Mesendoderm (in vitro differentiated cells): ENCODE measurements at regions not wholly inside any gene's neighbourhood (a gene's known extent, or its start where the extent isn't known, plus 50 kb on each side); places are given as distances from the start of the nearest gene placed in this dataset.
A peak's percentile ranks its signal among the peaks of the same experiment; 100 is the strongest.

ENCODE experiments used
- DNase-seq: peaks from one replicate; pipeline ENCODE4 v3.0.0; 2013
- H2AK5ac ChIP-seq: 2 replicates; pipeline ENCODE4 v1.6.1; 2013; ENCODE audit warnings: low read length, inconsistent platforms
- H2BK120ac ChIP-seq: 2 replicates; pipeline ENCODE4 v1.6.1; 2013; ENCODE audit warnings: low read depth, mild to moderate bottlenecking, low read length, moderate library complexity, mixed read lengths
- H2BK15ac ChIP-seq: replicated peaks from 2 replicates; pipeline ENCODE4 v1.6.1; 2013; ENCODE audit warnings: low read depth, mild to moderate bottlenecking, moderate library complexity
- H2BK5ac ChIP-seq: 2 replicates; pipeline ENCODE4 v1.6.1; 2013; ENCODE audit warnings: low read length, inconsistent platforms
- H3K18ac ChIP-seq: 2 replicates; pipeline ENCODE4 v1.6.1; 2013; ENCODE audit warnings: mild to moderate bottlenecking, low read length, mixed read lengths
- H3K23ac ChIP-seq: one replicate; pipeline ENCODE4 v1.6.1; 2013; ENCODE audit warnings: low read length
- H3K27ac ChIP-seq: 2 replicates; pipeline ENCODE4 v1.5.1; 2013; ENCODE audit warnings: low read depth, mild to moderate bottlenecking, inconsistent platforms, low read length, moderate library complexity
- H3K27me3 ChIP-seq: 2 replicates; pipeline ENCODE4 v1.6.1; 2013; ENCODE audit warnings: low read length, control low read depth, mild to moderate bottlenecking, inconsistent platforms; ENCODE audit not compliant: insufficient read depth, poor library complexity
- H3K36me3 ChIP-seq: 2 replicates; pipeline ENCODE4 v1.6.1; 2013; ENCODE audit warnings: low read length, inconsistent platforms; ENCODE audit not compliant: control insufficient read depth, insufficient read depth
- H3K4ac ChIP-seq: one replicate; pipeline ENCODE4 v1.6.1; 2013; ENCODE audit warnings: low read depth, mild to moderate bottlenecking, low read length, moderate library complexity
- H3K4me1 ChIP-seq: 2 replicates; pipeline ENCODE4 v1.6.1; 2013; ENCODE audit warnings: low read depth, low read length, inconsistent platforms; ENCODE audit not compliant: control insufficient read depth
- H3K4me2 ChIP-seq: 2 replicates; pipeline ENCODE4 v1.6.1; 2013; ENCODE audit warnings: low read length
- H3K4me3 ChIP-seq: 2 replicates; pipeline ENCODE4 v1.5.1; 2013; ENCODE audit warnings: mild to moderate bottlenecking, low read length
- H3K56ac ChIP-seq: one replicate; pipeline ENCODE4 v1.6.1; 2013; ENCODE audit warnings: low read length
- H3K79me1 ChIP-seq: 2 replicates; pipeline ENCODE4 v1.6.1; 2013; ENCODE audit warnings: low read length, inconsistent platforms
- H3K79me2 ChIP-seq: 2 replicates; pipeline ENCODE4 v1.6.1; 2013; ENCODE audit warnings: mild to moderate bottlenecking, low read length; ENCODE audit not compliant: control insufficient read depth, insufficient read depth
- H3K9ac ChIP-seq: 2 replicates; pipeline ENCODE4 v1.6.1; 2013; ENCODE audit warnings: low read length, inconsistent platforms
- H4K5ac ChIP-seq: one replicate; pipeline ENCODE4 v1.6.1; 2013; ENCODE audit warnings: low read length
- H4K8ac ChIP-seq: one replicate; pipeline ENCODE4 v1.6.1; 2013; ENCODE audit warnings: low read depth, mild to moderate bottlenecking, control low read depth, low read length, moderate library complexity
- WGBS: extraction: QIAGEN DNeasy Blood & Tissue Kit; methylation state at CpG from one replicate; pipeline ENCODE4 v1.1.7; 2013; ENCODE audit warnings: low lambda C conversion rate, missing lambda C conversion rate; ENCODE audit not compliant: insufficient coverage; ENCODE audit errors: extremely low coverage; 5-methylcytosine and 5-hydroxymethylcytosine counted together

DNA sequence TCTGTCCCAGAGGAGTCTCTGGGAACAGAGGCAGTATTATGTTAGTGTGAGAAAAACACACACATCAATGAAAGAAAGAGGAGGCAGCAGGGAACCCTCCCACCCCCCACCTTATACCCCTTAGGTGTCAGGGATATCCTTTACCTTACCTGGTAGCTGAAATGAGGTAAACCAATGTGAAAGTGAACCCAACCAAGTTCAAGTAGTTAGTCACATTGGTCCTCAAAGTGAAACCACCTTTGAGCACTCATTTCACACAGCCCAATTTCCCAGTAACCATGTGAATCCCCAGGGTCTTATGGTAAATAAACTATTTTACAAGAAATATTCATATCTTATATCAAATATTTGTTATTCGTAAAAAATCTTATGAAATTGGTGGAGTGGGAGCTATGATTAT, 377.8 kb downstream of the LRATD1 start:
- Histone ChIP-seq H4K8ac (no peak overlapping the region), H2AK5ac (no peak overlapping the region), H3K79me1 (no peaks in the 10 kb centered on the region), H3K27ac (no peak overlapping the region), H2BK15ac (no peak overlapping the region), H3K56ac (no peak overlapping the region), H3K9ac (no peak overlapping the region), H2BK5ac (no peak overlapping the region), H3K36me3 (no peaks in the 10 kb centered on the region), H4K5ac (no peak overlapping the region), H3K23ac (no peak overlapping the region), H3K18ac (no peak overlapping the region), H3K27me3 (no peaks in the 10 kb centered on the region), H3K4me2 (no peak overlapping the region), H3K4me3 (no peak overlapping the region), H3K79me2 (no peaks in the 10 kb centered on the region), H2BK120ac (no peak overlapping the region), H3K4ac (no peak overlapping the region), H3K4me1 (no peaks in the 10 kb centered on the region)
- no CpG with 5 or more reads among the region's 1 CpG for WGBS
- no peak for DNase-seq

DNA sequence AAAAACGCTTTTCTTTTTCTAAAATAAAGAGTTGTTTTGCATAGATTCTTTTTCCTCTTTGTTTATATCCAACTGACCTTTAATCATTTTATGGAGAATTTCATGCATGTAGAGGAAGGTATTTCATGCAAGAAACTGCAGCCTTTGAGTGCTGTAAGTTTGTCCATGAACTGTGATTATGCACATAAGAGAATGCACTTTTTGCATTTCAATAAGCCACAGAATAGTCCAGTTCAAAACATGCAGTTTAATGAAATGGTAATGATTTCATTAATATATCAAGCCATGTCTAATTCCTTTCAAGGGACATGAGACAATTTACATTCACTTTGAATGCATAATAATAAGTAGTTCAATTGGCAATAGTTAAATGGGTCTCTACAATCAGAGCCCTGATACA, 386.3 kb downstream of the LRATD1 start:
- H2BK15ac ChIP-seq, result no peak overlapping the region
- H3K4me3 ChIP-seq, result no peak overlapping the region
- H3K27me3 ChIP-seq, result no peaks in the 10 kb centered on the region
- no peak for DNase-seq
- no peak overlapping the region for H3K18ac ChIP-seq
- H3K36me3 ChIP-seq, result no peaks in the 10 kb centered on the region
- H3K4ac ChIP-seq, result no peak overlapping the region
- H3K9ac ChIP-seq, result no peak overlapping the region
- no peaks in the 10 kb centered on the region for H3K79me2 ChIP-seq
- H2BK5ac ChIP-seq, result no peak overlapping the region
- no peak overlapping the region for H2BK120ac ChIP-seq
- no peaks in the 10 kb centered on the region for H3K4me1 ChIP-seq
- H4K8ac ChIP-seq, result no peak overlapping the region
- WGBS, result 100% methylated on average over 1 of the region's 1 CpG
- H4K5ac ChIP-seq, result no peak overlapping the region
- H2AK5ac ChIP-seq, result no peak overlapping the region
- H3K56ac ChIP-seq, result no peak overlapping the region
- H3K23ac ChIP-seq, result no peak overlapping the region
- H3K27ac ChIP-seq, result no peak overlapping the region
- H3K4me2 ChIP-seq, result no peak overlapping the region
- H3K79me1 ChIP-seq, result no peaks in the 10 kb centered on the region

DNA sequence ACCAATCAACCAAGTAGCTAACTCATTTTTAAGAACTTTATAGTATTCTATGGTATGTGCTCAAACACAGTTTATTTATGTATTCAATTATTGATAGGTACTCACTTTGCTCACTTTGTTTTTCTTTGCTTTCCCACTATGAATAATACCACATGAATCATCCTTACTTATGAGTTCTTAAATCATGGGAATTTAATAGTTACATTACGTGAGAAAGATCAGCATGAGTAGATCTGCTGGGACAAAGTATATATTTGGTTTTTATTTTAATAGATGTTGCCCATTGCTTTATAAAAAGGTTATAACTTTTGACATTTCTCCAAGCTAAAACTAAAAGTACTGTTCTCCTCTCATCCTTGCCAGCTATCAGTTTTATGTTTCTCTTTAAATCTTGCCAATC, 390.7 kb downstream of the LRATD1 start:
- Histone ChIP-seq H2BK5ac (no peak overlapping the region), H4K5ac (no peak overlapping the region), H3K36me3 (no peaks in the 10 kb centered on the region), H4K8ac (no peak overlapping the region), H3K79me1 (no peaks in the 10 kb centered on the region), H3K4ac (no peak overlapping the region), H3K4me1 (no peaks in the 10 kb centered on the region), H3K4me3 (no peak overlapping the region), H3K27ac (no peak overlapping the region), H2BK120ac (no peak overlapping the region), H3K79me2 (no peaks in the 10 kb centered on the region), H3K56ac (no peak overlapping the region), H2BK15ac (no peak overlapping the region), H3K27me3 (no peaks in the 10 kb centered on the region), H2AK5ac (no peak overlapping the region), H3K18ac (no peak overlapping the region), H3K23ac (no peak overlapping the region), H3K9ac (no peak overlapping the region), H3K4me2 (no peak overlapping the region)
- WGBS, result no CpG with 5 or more reads among the region's 1 CpG
- DNase-seq, result no peak

DNA sequence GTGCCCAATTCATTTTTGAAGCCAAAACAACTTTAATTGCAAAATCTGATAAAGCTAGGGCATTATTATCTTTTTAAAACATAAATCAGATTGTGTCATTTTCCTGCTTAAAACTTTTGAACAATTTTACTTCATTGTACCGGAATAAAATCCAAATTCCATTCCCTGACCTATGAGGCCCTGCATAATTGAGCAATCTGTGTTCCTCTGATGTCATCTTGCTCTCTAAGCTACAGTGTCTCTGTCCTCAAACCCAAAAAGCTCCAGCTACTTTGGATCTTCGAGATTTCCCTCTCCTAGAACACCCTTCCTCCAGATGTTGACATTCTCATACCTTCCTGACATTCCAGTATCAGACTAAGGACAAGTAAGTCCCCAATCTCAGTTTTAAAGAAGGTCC, 395.9 kb downstream of the LRATD1 start:
- Histone ChIP-seq H3K27ac (no peak overlapping the region), H3K79me1 (no peaks in the 10 kb centered on the region), H3K23ac (no peak overlapping the region), H3K18ac (no peak overlapping the region), H2BK5ac (no peak overlapping the region), H3K4me2 (no peak overlapping the region), H3K4me3 (no peak overlapping the region), H3K27me3 (no peaks in the 10 kb centered on the region), H3K4me1 (no peaks in the 10 kb centered on the region), H2AK5ac (no peak overlapping the region), H3K36me3 (no peaks in the 10 kb centered on the region), H3K79me2 (no peaks in the 10 kb centered on the region), H4K5ac (no peak overlapping the region), H2BK15ac (no peak overlapping the region), H3K56ac (no peak overlapping the region), H3K4ac (no peak overlapping the region), H3K9ac (no peak overlapping the region), H2BK120ac (no peak overlapping the region), H4K8ac (no peak overlapping the region)
- no peak for DNase-seq
- no CpG with 5 or more reads among the region's 2 CpGs for WGBS

DNA sequence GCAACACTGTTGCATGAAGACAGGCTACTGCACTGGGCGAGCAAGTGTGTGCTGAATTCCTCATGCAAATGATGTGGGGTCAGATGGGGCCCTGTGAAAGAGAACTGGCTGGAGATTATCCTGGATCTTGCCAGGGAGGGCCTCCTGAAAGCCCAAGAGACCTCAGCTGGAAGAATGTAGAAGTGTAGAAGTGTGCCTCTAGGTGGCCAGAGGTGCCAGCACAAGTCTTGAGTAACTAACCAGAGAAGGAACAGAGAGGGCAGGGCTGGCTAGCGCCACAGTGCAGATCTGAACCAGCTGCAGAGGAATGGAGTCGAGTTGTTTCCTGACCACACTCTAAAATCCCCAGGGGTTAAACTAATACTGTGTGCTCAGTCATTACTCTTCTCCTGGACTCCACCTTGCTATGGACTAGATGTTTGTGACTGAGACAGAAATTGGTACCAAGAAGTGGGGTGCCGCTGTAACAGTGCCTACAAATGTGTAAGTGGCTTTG, 399.3 kb downstream of the LRATD1 start:
- Histone ChIP-seq H2BK15ac (no peak overlapping the region), H3K56ac (no peak overlapping the region), H3K4me1 (no peaks in the 10 kb centered on the region), H3K4me3 (no peak overlapping the region), H4K8ac (no peak overlapping the region), H3K4me2 (no peak overlapping the region), H3K18ac (no peak overlapping the region), H2BK5ac (no peak overlapping the region), H3K79me2 (no peaks in the 10 kb centered on the region), H3K27me3 (no peaks in the 10 kb centered on the region), H3K79me1 (no peaks in the 10 kb centered on the region), H3K4ac (no peak overlapping the region), H2BK120ac (no peak overlapping the region), H3K36me3 (no peaks in the 10 kb centered on the region), H3K23ac (no peak overlapping the region), H3K27ac (no peak overlapping the region), H2AK5ac (no peak overlapping the region), H3K9ac (no peak overlapping the region), H4K5ac (no peak overlapping the region)
- no CpG with 5 or more reads among the region's 4 CpGs for WGBS
- peak; percentile 83 for DNase-seq

DNA sequence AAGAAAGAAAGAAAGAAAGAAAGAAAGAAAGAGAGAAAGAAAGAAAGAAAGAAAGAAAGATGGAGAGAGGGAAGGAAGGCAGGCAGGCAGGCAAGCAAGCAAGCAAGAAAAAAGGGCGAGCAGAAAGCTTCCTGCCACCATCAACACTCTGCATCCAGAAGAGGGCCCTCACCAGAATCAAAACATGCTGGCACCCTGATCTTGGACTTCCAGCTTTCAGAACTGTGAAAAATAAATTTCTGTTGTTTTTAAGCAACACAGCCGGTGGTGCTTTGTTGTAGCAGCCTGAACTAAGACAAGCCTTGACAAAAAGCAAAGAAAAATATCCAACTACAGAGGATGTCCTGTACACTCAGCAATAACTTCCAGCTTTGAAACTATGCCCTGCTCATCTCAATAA, 401.7 kb downstream of the LRATD1 start:
- Histone ChIP-seq H3K23ac (no peak overlapping the region), H3K4ac (no peak overlapping the region), H3K56ac (no peak overlapping the region), H4K8ac (no peak overlapping the region), H4K5ac (no peak overlapping the region), H3K9ac (no peak overlapping the region), H2BK5ac (no peak overlapping the region), H3K27me3 (no peaks in the 10 kb centered on the region), H3K4me2 (no peak overlapping the region), H3K18ac (no peak overlapping the region), H2BK120ac (no peak overlapping the region), H2AK5ac (no peak overlapping the region), H3K27ac (no peak overlapping the region), H3K79me1 (no peaks in the 10 kb centered on the region), H3K36me3 (no peaks in the 10 kb centered on the region), H3K4me1 (no peaks in the 10 kb centered on the region), H2BK15ac (no peak overlapping the region), H3K79me2 (no peaks in the 10 kb centered on the region), H3K4me3 (no peak overlapping the region)
- no CpG with 5 or more reads among the region's 2 CpGs for WGBS
- DNase-seq, result no peak
